ENCODE measurements at regions not wholly inside any gene's neighbourhood (a gene's known extent, or its start where the extent isn't known, plus 50 kb on each side); places are given as distances from the start of the nearest gene placed in this dataset.

GRCh38 chr7:18081617-18082016 is 54.0 kb upstream of the PRPS1L1 start:
- DNase-seq: no peak

- DNase-seq: no peak
These were observed 54.5 kb upstream of the PRPS1L1 start for GRCh38 chr7:18082169-18082568.

- DNase-seq: no peak
These were observed 58.7 kb upstream of the PRPS1L1 start for GRCh38 chr7:18086165-18087025.

GRCh38 chr7:18087026-18087686 is 59.5 kb upstream of the PRPS1L1 start:
- no peak for DNase-seq

- DNase-seq: no peak
These were observed 60.0 kb upstream of the PRPS1L1 start for GRCh38 chr7:18087687-18088078.

- no peak for DNase-seq
These were observed 68.4 kb upstream of the PRPS1L1 start for GRCh38 chr7:18096087-18096486.

- DNase-seq: no peak
These were observed 74.9 kb upstream of the PRPS1L1 start for GRCh38 chr7:18102576-18102975.

GRCh38 chr7:18103436-18104218 is 76.0 kb upstream of the PRPS1L1 start:
- no peak for DNase-seq

- no peak for DNase-seq
These were observed 82.1 kb upstream of the PRPS1L1 start for GRCh38 chr7:18109762-18110161.

- no peak for DNase-seq
These were observed 89.0 kb upstream of the PRPS1L1 start for GRCh38 chr7:18116661-18117060.

- DNase-seq: no peak
These were observed 89.8 kb upstream of the PRPS1L1 start for GRCh38 chr7:18117482-18117881.

GRCh38 chr7:18119985-18120384 is 92.3 kb upstream of the PRPS1L1 start:
- no peak for DNase-seq

GRCh38 chr7:18123508-18124239 is 96.0 kb upstream of the PRPS1L1 start:
- no peak for DNase-seq

GRCh38 chr7:18125476-18125875 is 97.8 kb upstream of the PRPS1L1 start:
- DNase-seq: no peak

- no peak for DNase-seq
These were observed 98.6 kb upstream of the PRPS1L1 start for GRCh38 chr7:18126281-18126680.

- no peak for DNase-seq
These were observed 101.2 kb upstream of the PRPS1L1 start for GRCh38 chr7:18128846-18129245.

GRCh38 chr7:18132811-18133210 is 105.2 kb upstream of the PRPS1L1 start:
- DNase-seq: no peak

- DNase-seq: no peak
These were observed 106.3 kb upstream of the PRPS1L1 start for GRCh38 chr7:18133921-18134320.

- DNase-seq: no peak
These were observed 113.3 kb upstream of the PRPS1L1 start for GRCh38 chr7:18140943-18141342.

GRCh38 chr7:18144166-18144565 is 116.5 kb upstream of the PRPS1L1 start:
- no peak for DNase-seq

GRCh38 chr7:18145160-18145559 is 117.5 kb upstream of the PRPS1L1 start:
- DNase-seq: no peak

GRCh38 chr7:18151422-18151821 is 123.8 kb upstream of the PRPS1L1 start:
- no peak for DNase-seq

GRCh38 chr7:18153183-18153748 is 125.6 kb upstream of the PRPS1L1 start:
- no peak for DNase-seq
